ENCODE measurements at regions not wholly inside any gene's neighbourhood (a gene's known extent, or its start where the extent isn't known, plus 50 kb on each side); places are given as distances from the start of the nearest gene placed in this dataset.

DNA sequence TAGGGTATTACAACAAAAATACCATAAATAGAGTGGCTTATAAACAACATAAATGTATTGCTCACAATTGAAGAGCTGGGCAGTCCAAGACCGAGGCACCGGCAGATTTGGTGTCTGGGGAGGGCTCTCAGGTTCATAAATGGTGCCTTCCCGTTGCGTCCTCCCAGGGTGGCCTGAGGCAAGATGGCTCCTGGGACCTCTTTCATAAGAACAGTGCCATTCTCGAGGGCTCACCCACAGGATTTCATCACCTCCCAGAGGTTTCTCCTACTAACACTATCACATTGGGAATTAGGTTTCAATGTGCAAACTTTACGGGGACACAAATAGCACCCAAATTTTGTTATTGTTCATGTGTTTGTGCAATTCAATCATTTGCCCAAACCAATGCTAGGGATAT lies 793.5 kb upstream of the HS6ST1 start:
- H3K27me3 ChIP-seq (ENCODE audit: control insufficient read depth, insufficient read depth, low read length), result no peaks in the 10 kb centered on the region
- ChIA-PET POLR2A (no interaction called here), CTCF (no interaction called here)
- no peak overlapping the region for H3K4me3 ChIP-seq (ENCODE audit: low read depth, low read length)
- DNase-seq (ENCODE audit: low read depth, low spot score), result no peak
- TF ChIP-seq CTCF (IDR thresholded peaks at IDR 0.05; ENCODE audit: low read depth, low read length), result no peak
- no peak overlapping the region for H3K27ac ChIP-seq (ENCODE audit: low read depth, low read length)
- peaks cover 3% of the 10 kb centered on the region; the same call in 1 of the 2 replicates for H3K9me3 ChIP-seq (ENCODE audit: control insufficient read depth, insufficient read depth, low read length)

DNA sequence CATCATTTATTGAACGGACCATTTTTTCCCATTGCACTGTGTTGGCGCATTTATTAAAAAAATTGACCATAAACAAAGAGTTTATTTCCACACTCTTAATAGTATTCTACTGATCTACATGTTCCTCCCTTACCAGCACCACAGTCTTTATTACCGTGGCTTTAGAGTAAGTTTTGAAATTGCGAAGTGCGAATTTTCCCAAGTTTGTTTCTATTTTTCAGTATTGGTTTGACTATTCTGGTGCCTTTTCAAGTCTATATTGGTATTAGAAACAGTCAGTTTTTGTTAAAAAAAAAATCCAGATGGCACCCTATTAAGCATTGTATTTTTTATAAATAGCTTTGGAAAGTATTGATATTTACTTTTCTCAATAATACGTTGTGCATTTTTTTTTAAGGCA lies 795.1 kb upstream of the HS6ST1 start:
- H3K27ac ChIP-seq (ENCODE audit: low read depth, low read length), result no peak overlapping the region
- H3K27me3 ChIP-seq (ENCODE audit: control insufficient read depth, insufficient read depth, low read length), result no peaks in the 10 kb centered on the region
- TF ChIP-seq CTCF (IDR thresholded peaks at IDR 0.05; ENCODE audit: low read depth, low read length), result no peak
- DNase-seq (ENCODE audit: low read depth, low spot score), result no peak
- ChIA-PET POLR2A (no interaction called here), CTCF (no interaction called here)
- no peak overlapping the region for H3K4me3 ChIP-seq (ENCODE audit: low read depth, low read length)
- H3K9me3 ChIP-seq (ENCODE audit: control insufficient read depth, insufficient read depth, low read length), result peaks cover 3% of the 10 kb centered on the region; the same call in 1 of the 2 replicates

- POLR2A ChIA-PET, result no interaction called here
- Histone ChIP-seq H3K4me3 (ENCODE audit: low read depth, low read length) (no peak overlapping the region), H3K27me3 (ENCODE audit: control insufficient read depth, insufficient read depth, low read length) (no peaks in the 10 kb centered on the region), H3K9me3 (ENCODE audit: control insufficient read depth, insufficient read depth, low read length) (no peaks in the 10 kb centered on the region), H3K27ac (ENCODE audit: low read depth, low read length) (no peak overlapping the region)
- DNase-seq (ENCODE audit: low read depth, low spot score), result no peak
- CTCF ChIA-PET, result interaction anchor here (0.5 kb wide), 1 partner anchor 1064 kb away, joined by 3 read pairs; the partner anchor contains the start of gene SMPD4
- no peak for TF ChIP-seq CTCF (IDR thresholded peaks at IDR 0.05; ENCODE audit: low read depth, low read length)
These were observed 798.8 kb upstream of the HS6ST1 start for GRCh38 chr2:129117434-129117833.

- ChIA-PET POLR2A (no interaction called here), CTCF (no interaction called here)
- H3K4me3 ChIP-seq (ENCODE audit: low read depth, low read length), result no peak overlapping the region
- no peak for TF ChIP-seq CTCF (IDR thresholded peaks at IDR 0.05; ENCODE audit: low read depth, low read length)
- H3K27ac ChIP-seq (ENCODE audit: low read depth, low read length), result no peak overlapping the region
- no peak for DNase-seq (ENCODE audit: low read depth, low spot score)
- no peaks in the 10 kb centered on the region for H3K9me3 ChIP-seq (ENCODE audit: control insufficient read depth, insufficient read depth, low read length)
- no peaks in the 10 kb centered on the region for H3K27me3 ChIP-seq (ENCODE audit: control insufficient read depth, insufficient read depth, low read length)
These were observed 799.6 kb upstream of the HS6ST1 start for GRCh38 chr2:129118296-129118695.

- H3K9me3 ChIP-seq (ENCODE audit: control insufficient read depth, insufficient read depth, low read length), result no peaks in the 10 kb centered on the region
- no peaks in the 10 kb centered on the region for H3K27me3 ChIP-seq (ENCODE audit: control insufficient read depth, insufficient read depth, low read length)
- H3K4me3 ChIP-seq (ENCODE audit: low read depth, low read length), result no peak overlapping the region
- POLR2A ChIA-PET, result no interaction called here
- CTCF ChIA-PET, result no interaction called here
- no peak for TF ChIP-seq CTCF (IDR thresholded peaks at IDR 0.05; ENCODE audit: low read depth, low read length)
- H3K27ac ChIP-seq (ENCODE audit: low read depth, low read length), result no peak overlapping the region
- no peak for DNase-seq (ENCODE audit: low read depth, low spot score)
These were observed 810.4 kb upstream of the HS6ST1 start for GRCh38 chr2:129129087-129129486.

Data from AG04450 (cell line).